RWPE2 (cell line): ENCODE measurements at regions not wholly inside any gene's neighbourhood (a gene's known extent, or its start where the extent isn't known, plus 50 kb on each side); places are given as distances from the start of the nearest gene placed in this dataset.

Experiments used
- ATAC-seq: fragments of 200-7000 bp; cut with Tn5 transposase; 3 replicates; pipeline ENCODE4 v1.9.1; 2021; ENCODE audit warnings: low read depth
- DNase-seq: peaks from one replicate; pipeline ENCODE4 v3.0.0-alpha.2; 2020; ENCODE audit warnings: low spot score
- H3K27ac ChIP-seq: fragments of 450-650 bp; 2 replicates; pipeline ENCODE4 v1.5.1; 2017; ENCODE audit warnings: mild to moderate bottlenecking; ENCODE audit not compliant: poor library complexity, severe bottlenecking
- H3K27me3 ChIP-seq: fragments of 250-450 bp; sonication (Bioruptor Pico); 2 replicates; pipeline ENCODE4 v1.5.1; 2021; ENCODE audit warnings: mild to moderate bottlenecking, moderate library complexity; ENCODE audit not compliant: insufficient read depth, poor library complexity, severe bottlenecking
- H3K36me3 ChIP-seq: fragments of 250-450 bp; sonication (Bioruptor Pico); 2 replicates; pipeline ENCODE4 v1.5.1; 2020; ENCODE audit warnings: low read depth, mild to moderate bottlenecking, moderate library complexity
- H3K4me1 ChIP-seq: fragments of 250-450 bp; sonication (Bioruptor Pico); 2 replicates; pipeline ENCODE4 v1.5.1; 2021; ENCODE audit warnings: mild to moderate bottlenecking, moderate library complexity; ENCODE audit not compliant: insufficient read depth, poor library complexity, severe bottlenecking
- H3K4me3 ChIP-seq: fragments of 250-450 bp; sonication (Bioruptor Pico); 2 replicates; pipeline ENCODE4 v1.5.1; 2021; ENCODE audit warnings: mild to moderate bottlenecking, moderate library complexity; ENCODE audit not compliant: severe bottlenecking
- H3K9me3 ChIP-seq: fragments of 250-450 bp; sonication (Bioruptor Pico); 2 replicates; pipeline ENCODE4 v1.5.1; 2021; ENCODE audit warnings: mild to moderate bottlenecking, moderate library complexity; ENCODE audit not compliant: severe bottlenecking
- TF ChIP-seq, protein P1 (sequence below): fragments of 450-650 bp; IDR thresholded peaks from one replicate; pipeline ENCODE4 v1.5.1; 2017; ENCODE audit warnings: mild to moderate bottlenecking, moderate library complexity; ENCODE audit not compliant: poor library complexity, severe bottlenecking

DNA sequence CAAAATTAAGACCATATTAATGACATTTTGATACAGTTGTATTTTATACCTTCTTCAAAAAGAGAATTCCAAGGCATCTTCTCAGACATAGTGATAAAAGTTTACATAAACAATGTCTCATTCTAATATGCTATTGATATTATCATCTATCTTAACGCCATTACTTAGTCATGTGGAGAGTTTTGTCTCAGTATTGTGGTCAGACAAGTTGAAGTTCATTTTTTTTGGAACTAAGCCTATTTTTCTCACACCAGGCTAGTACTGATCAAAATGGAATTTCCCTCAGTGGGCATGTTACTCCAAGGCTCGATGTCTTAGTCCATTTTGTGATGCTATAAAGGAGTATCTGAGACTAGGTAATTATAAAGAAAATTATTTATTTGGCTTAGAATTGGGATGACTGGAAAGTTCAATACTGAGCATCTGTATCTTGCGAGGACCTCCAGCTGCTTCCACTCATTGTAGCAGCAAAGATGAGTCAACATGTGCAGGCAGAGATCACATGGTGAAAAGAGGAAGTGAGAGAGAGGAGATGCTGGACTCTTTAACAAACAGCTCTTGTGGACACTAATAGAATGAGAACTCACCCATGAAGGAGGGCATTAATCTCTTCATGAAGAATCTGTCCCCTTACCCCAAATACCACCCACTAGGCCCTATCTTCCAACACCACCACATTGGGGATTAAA is 825.5 kb upstream of the MANEA start:
- no peaks in the 10 kb centered on the region for H3K4me1 ChIP-seq
- no peaks in the 10 kb centered on the region for H3K9me3 ChIP-seq
- no peak overlapping the region for H3K27ac ChIP-seq
- no peaks in the 10 kb centered on the region for H3K27me3 ChIP-seq
- no peaks in the 10 kb centered on the region for H3K36me3 ChIP-seq
- TF ChIP-seq, protein P1, sequence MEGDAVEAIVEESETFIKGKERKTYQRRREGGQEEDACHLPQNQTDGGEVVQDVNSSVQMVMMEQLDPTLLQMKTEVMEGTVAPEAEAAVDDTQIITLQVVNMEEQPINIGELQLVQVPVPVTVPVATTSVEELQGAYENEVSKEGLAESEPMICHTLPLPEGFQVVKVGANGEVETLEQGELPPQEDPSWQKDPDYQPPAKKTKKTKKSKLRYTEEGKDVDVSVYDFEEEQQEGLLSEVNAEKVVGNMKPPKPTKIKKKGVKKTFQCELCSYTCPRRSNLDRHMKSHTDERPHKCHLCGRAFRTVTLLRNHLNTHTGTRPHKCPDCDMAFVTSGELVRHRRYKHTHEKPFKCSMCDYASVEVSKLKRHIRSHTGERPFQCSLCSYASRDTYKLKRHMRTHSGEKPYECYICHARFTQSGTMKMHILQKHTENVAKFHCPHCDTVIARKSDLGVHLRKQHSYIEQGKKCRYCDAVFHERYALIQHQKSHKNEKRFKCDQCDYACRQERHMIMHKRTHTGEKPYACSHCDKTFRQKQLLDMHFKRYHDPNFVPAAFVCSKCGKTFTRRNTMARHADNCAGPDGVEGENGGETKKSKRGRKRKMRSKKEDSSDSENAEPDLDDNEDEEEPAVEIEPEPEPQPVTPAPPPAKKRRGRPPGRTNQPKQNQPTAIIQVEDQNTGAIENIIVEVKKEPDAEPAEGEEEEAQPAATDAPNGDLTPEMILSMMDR: no peak
- H3K4me3 ChIP-seq: no peak overlapping the region
- DNase-seq: no peak
- ATAC-seq: no peak

DNA sequence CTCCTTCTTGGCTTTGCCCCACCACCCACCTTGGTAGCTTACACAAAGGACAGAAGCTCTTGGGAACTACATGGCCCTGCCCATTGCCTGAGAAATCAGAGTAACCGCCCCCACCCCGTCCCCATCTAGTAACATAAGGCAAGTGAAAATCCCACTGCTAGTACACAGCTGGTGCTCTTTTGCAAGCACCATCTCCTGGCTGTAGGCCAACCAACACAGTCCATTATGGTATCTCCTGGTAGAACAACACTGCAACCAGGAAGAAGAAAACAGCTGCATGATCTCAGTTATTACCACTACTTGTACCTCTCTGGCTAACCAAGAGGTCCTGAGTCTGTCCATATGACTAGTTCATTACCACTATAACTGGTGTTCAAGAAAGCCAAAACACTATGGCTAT is 841.1 kb upstream of the MANEA start:
- DNase-seq (no peak), ATAC-seq (no peak)
- Histone ChIP-seq H3K9me3 (no peaks in the 10 kb centered on the region), H3K27ac (no peak overlapping the region), H3K4me1 (no peaks in the 10 kb centered on the region), H3K36me3 (no peaks in the 10 kb centered on the region), H3K4me3 (no peak overlapping the region), H3K27me3 (no peaks in the 10 kb centered on the region)
- TF ChIP-seq, protein P1: no peak

DNA sequence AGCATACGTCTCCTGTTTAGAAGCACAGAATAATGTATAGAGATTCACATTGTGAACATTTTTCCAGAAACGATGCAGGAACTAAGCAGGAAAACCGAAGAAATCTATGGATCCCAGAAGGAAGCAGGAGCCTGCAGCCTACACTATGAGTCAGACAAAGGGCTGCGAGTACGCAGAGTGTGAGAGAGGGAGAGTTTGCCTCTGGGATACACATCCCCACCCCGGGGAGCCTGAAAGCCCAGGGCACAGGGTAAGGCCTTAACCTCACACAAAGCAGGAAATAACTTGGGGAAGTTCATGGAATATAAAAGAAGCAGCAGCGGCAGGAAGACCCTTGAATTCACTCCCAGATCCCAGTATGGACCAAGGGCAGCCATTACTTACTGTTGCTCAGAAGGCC is 842.1 kb upstream of the MANEA start:
- Histone ChIP-seq H3K4me1 (no peaks in the 10 kb centered on the region), H3K4me3 (no peak overlapping the region), H3K36me3 (no peaks in the 10 kb centered on the region), H3K27me3 (no peaks in the 10 kb centered on the region), H3K9me3 (no peaks in the 10 kb centered on the region), H3K27ac (no peak overlapping the region)
- TF ChIP-seq, protein P1: no peak
- ATAC-seq: no peak
- DNase-seq: no peak

DNA sequence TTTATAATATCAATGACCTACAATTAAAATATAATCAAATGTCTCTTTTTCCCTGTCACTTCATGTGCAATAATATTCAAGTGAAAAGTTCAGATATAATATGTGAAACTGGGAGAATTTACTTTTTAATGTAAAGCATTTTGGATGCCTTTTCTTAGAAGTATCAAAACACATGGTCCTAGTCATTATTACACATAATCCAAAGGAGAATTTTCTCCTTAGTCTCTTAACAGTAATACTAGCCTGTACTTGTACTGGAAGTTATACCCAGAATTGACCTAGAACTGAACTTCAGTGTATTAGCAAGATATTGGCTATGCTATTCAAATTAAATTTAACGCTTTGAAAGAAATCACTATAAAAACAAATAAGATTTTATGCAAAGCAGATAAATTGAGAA is 842.6 kb upstream of the MANEA start:
- Histone ChIP-seq H3K36me3 (no peaks in the 10 kb centered on the region), H3K9me3 (no peaks in the 10 kb centered on the region), H3K4me1 (no peaks in the 10 kb centered on the region), H3K4me3 (no peak overlapping the region), H3K27me3 (no peaks in the 10 kb centered on the region), H3K27ac (no peak overlapping the region)
- ATAC-seq (no peak), DNase-seq (no peak)
- TF ChIP-seq, protein P1: no peak

DNA sequence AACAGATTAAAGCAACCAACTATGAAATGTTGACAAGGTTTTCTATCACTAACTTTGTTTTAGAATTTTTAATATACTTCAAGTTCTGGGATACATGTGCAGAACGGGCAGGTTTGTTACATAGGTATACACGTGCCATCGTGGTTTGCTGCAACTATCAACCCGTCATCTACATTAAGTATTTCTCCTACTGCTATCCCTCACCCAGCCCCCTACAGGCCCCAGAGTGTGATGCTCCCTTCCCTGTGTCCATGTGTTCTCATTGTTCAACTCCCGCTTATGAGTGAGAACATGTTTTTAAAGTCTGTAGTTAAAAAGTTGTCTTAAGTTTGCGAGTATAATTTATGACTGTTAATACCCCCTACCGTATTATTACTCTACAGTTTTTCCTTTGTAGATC is 844.3 kb upstream of the MANEA start:
- H3K4me3 ChIP-seq: no peak overlapping the region
- no peaks in the 10 kb centered on the region for H3K36me3 ChIP-seq
- ATAC-seq: no peak
- H3K4me1 ChIP-seq: no peaks in the 10 kb centered on the region
- H3K9me3 ChIP-seq: no peaks in the 10 kb centered on the region
- H3K27ac ChIP-seq: no peak overlapping the region
- no peak for DNase-seq
- no peaks in the 10 kb centered on the region for H3K27me3 ChIP-seq
- TF ChIP-seq, protein P1: no peak
